C4-2B (cell line): ENCODE measurements at regions not wholly inside any gene's neighbourhood (a gene's known extent, or its start where the extent isn't known, plus 50 kb on each side); places are given as distances from the start of the nearest gene placed in this dataset.
"Not testable (repeated sequence)": the region's sequence is repeated elsewhere in the genome, so short reads cannot be mapped to it uniquely, and the experiment has no call there.

Experiments
- CTCF ChIP-seq: fragments of 450-650 bp; conservative IDR thresholded peaks from 2 replicates; pipeline ENCODE4 v1.5.1; 2017; ENCODE audit warnings: mild to moderate bottlenecking
- ZFX ChIP-seq: fragments of 450-650 bp; IDR thresholded peaks from 2 replicates; pipeline ENCODE4 v1.6.1; 2017

- not testable (repeated sequence) for TF ChIP-seq CTCF, ZFX
These were observed 180.4 kb upstream of the NOTCH2NLA start for GRCh38 chr1:146409116-146409801.
